ENCODE measurements at regions not wholly inside any gene's neighbourhood (a gene's known extent, or its start where the extent isn't known, plus 50 kb on each side); places are given as distances from the start of the nearest gene placed in this dataset.

GRCh38 chr19:24002256-24002945 lies 84.6 kb upstream of the ZNF254 start:
- Histone ChIP-seq H3K4me1 (ENCODE audit: insufficient read depth) (no peaks in the 10 kb centered on the region), H3K9me2 (ENCODE audit: insufficient read depth) (no peaks in the 10 kb centered on the region), H3K36me3 (ENCODE audit: low read depth) (no peaks in the 10 kb centered on the region), H3K4me2 (ENCODE audit: unreplicated experiment) (no peak overlapping the region), H3K27me3 (replicated peaks; ENCODE audit: insufficient read depth) (no peaks in the 10 kb centered on the region), H3K27ac (no peak overlapping the region), H3F3A (ENCODE audit: insufficient read depth) (no peaks in the 10 kb centered on the region), H3K9ac (no peak overlapping the region), H3K4me3 (no peak overlapping the region), H3K79me2 (ENCODE audit: insufficient read depth) (no peaks in the 10 kb centered on the region), H2AFZ (no peak overlapping the region), H3K9me3 (ENCODE audit: low read depth) (no peaks in the 10 kb centered on the region), H4K20me1 (ENCODE audit: insufficient read depth) (no peaks in the 10 kb centered on the region)
- no peak for TF ChIP-seq EZH2phosphoT487 (IDR thresholded peaks at IDR 0.05; ENCODE audit: insufficient read depth, low read depth)
- in situ Hi-C loops (cut with MboI) = no loop called here
- DNase-seq = no peak
- WGBS, 2 experiments (ENCODE audit: low coverage in 1 of 2, low lambda C conversion rate in 2 of 2, missing lambda C conversion rate in 2 of 2) = 67 to 77% methylated on average over 26 to 32 of the region's 32 CpGs

GRCh38 chr19:24003537-24003936 lies 83.5 kb upstream of the ZNF254 start:
- Histone ChIP-seq H3K9me2 (ENCODE audit: insufficient read depth) (no peaks in the 10 kb centered on the region), H2AFZ (no peak overlapping the region), H3F3A (ENCODE audit: insufficient read depth) (no peaks in the 10 kb centered on the region), H3K36me3 (ENCODE audit: low read depth) (no peaks in the 10 kb centered on the region), H3K4me2 (ENCODE audit: unreplicated experiment) (no peak overlapping the region), H3K9me3 (ENCODE audit: low read depth) (no peaks in the 10 kb centered on the region), H3K79me2 (ENCODE audit: insufficient read depth) (no peaks in the 10 kb centered on the region), H3K4me3 (no peak overlapping the region), H3K4me1 (ENCODE audit: insufficient read depth) (no peaks in the 10 kb centered on the region), H3K27me3 (replicated peaks; ENCODE audit: insufficient read depth) (no peaks in the 10 kb centered on the region), H4K20me1 (ENCODE audit: insufficient read depth) (no peaks in the 10 kb centered on the region), H3K27ac (no peak overlapping the region), H3K9ac (no peak overlapping the region)
- WGBS, 2 experiments (ENCODE audit: low coverage in 1 of 2, low lambda C conversion rate in 2 of 2, missing lambda C conversion rate in 2 of 2) = 88 to 91% methylated on average over 13 to 19 of the region's 19 CpGs
- DNase-seq = no peak
- in situ Hi-C loops (cut with MboI) = no loop called here
- TF ChIP-seq EZH2 (IDR thresholded peaks at IDR 0.05; ENCODE audit: insufficient read depth, poor library complexity, severe bottlenecking) (no peak), EZH2phosphoT487 (IDR thresholded peaks at IDR 0.05; ENCODE audit: insufficient read depth, low read depth) (no peak)

- in situ Hi-C loops (cut with MboI) = no loop called here
- no peaks in the 10 kb centered on the region for H4K20me1 ChIP-seq (ENCODE audit: insufficient read depth)
- H3K9me2 ChIP-seq (ENCODE audit: insufficient read depth) = no peaks in the 10 kb centered on the region
- no peak overlapping the region for H2AFZ ChIP-seq
- no peaks in the 10 kb centered on the region for H3K27me3 ChIP-seq (replicated peaks; ENCODE audit: insufficient read depth)
- H3K4me1 ChIP-seq (ENCODE audit: insufficient read depth) = no peaks in the 10 kb centered on the region
- H3K4me2 ChIP-seq (ENCODE audit: unreplicated experiment) = no peak overlapping the region
- no peaks in the 10 kb centered on the region for H3F3A ChIP-seq (ENCODE audit: insufficient read depth)
- no peak overlapping the region for H3K4me3 ChIP-seq
- TF ChIP-seq EZH2 (IDR thresholded peaks at IDR 0.05; ENCODE audit: insufficient read depth, poor library complexity, severe bottlenecking) (no peak), EZH2phosphoT487 (IDR thresholded peaks at IDR 0.05; ENCODE audit: insufficient read depth, low read depth) (no peak)
- H3K9me3 ChIP-seq (ENCODE audit: low read depth) = no peaks in the 10 kb centered on the region
- no peak overlapping the region for H3K27ac ChIP-seq
- 50 to 51% methylated on average over 6 of the region's 6 CpGs for WGBS, 2 experiments (ENCODE audit: low coverage in 1 of 2, low lambda C conversion rate in 2 of 2, missing lambda C conversion rate in 2 of 2)
- no peaks in the 10 kb centered on the region for H3K36me3 ChIP-seq (ENCODE audit: low read depth)
- H3K9ac ChIP-seq = no peak overlapping the region
- no peak for DNase-seq
- H3K79me2 ChIP-seq (ENCODE audit: insufficient read depth) = no peaks in the 10 kb centered on the region
Measured at GRCh38 chr19:24004166-24004565, 82.8 kb upstream of the ZNF254 start.

GRCh38 chr19:24029941-24030636 lies 56.9 kb upstream of the ZNF254 start:
- Histone ChIP-seq H3K9me2 (ENCODE audit: insufficient read depth) (no peaks in the 10 kb centered on the region), H2AFZ (no peak overlapping the region), H3K36me3 (ENCODE audit: low read depth) (no peaks in the 10 kb centered on the region), H3K27me3 (replicated peaks; ENCODE audit: insufficient read depth) (no peaks in the 10 kb centered on the region), H3K27ac (no peak overlapping the region), H3K4me3 (no peak overlapping the region), H4K20me1 (ENCODE audit: insufficient read depth) (no peaks in the 10 kb centered on the region), H3K79me2 (ENCODE audit: insufficient read depth) (peaks cover 10% of the 10 kb centered on the region), H3K9me3 (ENCODE audit: low read depth) (no peaks in the 10 kb centered on the region), H3F3A (ENCODE audit: insufficient read depth) (peaks cover 24% of the 10 kb centered on the region), H3K4me1 (ENCODE audit: insufficient read depth) (peaks cover 11% of the 10 kb centered on the region), H3K9ac (no peak overlapping the region), H3K4me2 (ENCODE audit: unreplicated experiment) (no peak overlapping the region)
- in situ Hi-C loops (cut with MboI) = no loop called here
- DNase-seq = no peak
- TF ChIP-seq EZH2 (IDR thresholded peaks at IDR 0.05; ENCODE audit: insufficient read depth, poor library complexity, severe bottlenecking) (no peak), EZH2phosphoT487 (IDR thresholded peaks at IDR 0.05; ENCODE audit: insufficient read depth, low read depth) (no peak)
- 71 to 74% methylated on average over 8 of the region's 8 CpGs for WGBS, 2 experiments (ENCODE audit: low coverage in 1 of 2, low lambda C conversion rate in 2 of 2, missing lambda C conversion rate in 2 of 2)
